Choroid plexus epithelial cell (primary cell): ENCODE measurements at regions not wholly inside any gene's neighbourhood (a gene's known extent, or its start where the extent isn't known, plus 50 kb on each side); places are given as distances from the start of the nearest gene placed in this dataset.

ENCODE experiments used
- DNase-seq: peaks from one replicate; pipeline ENCODE4 v3.0.0-alpha.2; 2010; ENCODE audit warnings: low read depth
- H3K4me3 ChIP-seq: 2 replicates; pipeline ENCODE4 v1.5.1; 2011; ENCODE audit warnings: low read depth, mild to moderate bottlenecking, control low read depth, low read length, moderate library complexity
- TF ChIP-seq, protein P1 (sequence below): conservative IDR thresholded peaks from 2 replicates; pipeline ENCODE4 v1.5.1; 2011; ENCODE audit warnings: low read depth, mild to moderate bottlenecking, control low read depth, inconsistent platforms, low read length, moderate library complexity

GRCh38 chr10:130985158-130985753 is 326.3 kb downstream of the TCERG1L start:
- TF ChIP-seq, protein P1, sequence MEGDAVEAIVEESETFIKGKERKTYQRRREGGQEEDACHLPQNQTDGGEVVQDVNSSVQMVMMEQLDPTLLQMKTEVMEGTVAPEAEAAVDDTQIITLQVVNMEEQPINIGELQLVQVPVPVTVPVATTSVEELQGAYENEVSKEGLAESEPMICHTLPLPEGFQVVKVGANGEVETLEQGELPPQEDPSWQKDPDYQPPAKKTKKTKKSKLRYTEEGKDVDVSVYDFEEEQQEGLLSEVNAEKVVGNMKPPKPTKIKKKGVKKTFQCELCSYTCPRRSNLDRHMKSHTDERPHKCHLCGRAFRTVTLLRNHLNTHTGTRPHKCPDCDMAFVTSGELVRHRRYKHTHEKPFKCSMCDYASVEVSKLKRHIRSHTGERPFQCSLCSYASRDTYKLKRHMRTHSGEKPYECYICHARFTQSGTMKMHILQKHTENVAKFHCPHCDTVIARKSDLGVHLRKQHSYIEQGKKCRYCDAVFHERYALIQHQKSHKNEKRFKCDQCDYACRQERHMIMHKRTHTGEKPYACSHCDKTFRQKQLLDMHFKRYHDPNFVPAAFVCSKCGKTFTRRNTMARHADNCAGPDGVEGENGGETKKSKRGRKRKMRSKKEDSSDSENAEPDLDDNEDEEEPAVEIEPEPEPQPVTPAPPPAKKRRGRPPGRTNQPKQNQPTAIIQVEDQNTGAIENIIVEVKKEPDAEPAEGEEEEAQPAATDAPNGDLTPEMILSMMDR = no peak
- no peak overlapping the region for H3K4me3 ChIP-seq

DNA sequence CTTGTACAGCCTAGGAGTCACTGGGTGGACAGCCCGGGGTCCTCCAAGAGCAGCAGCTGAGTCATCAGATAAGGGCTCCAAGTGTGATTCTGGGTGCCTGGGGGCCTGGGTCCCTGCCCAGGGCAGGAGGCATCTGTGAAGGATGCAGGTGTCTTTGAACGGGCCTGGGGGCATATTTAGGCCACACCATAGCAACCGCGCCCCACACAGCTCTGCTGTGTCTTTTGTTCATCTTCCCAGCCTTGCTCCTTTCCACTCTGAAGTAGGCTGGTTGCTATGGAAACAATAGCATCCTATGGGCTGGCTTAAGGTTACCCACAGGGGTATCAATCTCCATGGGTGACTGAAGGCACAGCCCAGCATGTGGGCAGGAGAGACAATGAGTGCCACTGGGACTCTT is 324.7 kb downstream of the TCERG1L start:
- TF ChIP-seq, protein P1 = no peak
- H3K4me3 ChIP-seq = no peak overlapping the region
- DNase-seq = no peak

More at GRCh38 chr10:130985158-130985753, 326.3 kb downstream of the TCERG1L start:
- no peak for DNase-seq

DNA sequence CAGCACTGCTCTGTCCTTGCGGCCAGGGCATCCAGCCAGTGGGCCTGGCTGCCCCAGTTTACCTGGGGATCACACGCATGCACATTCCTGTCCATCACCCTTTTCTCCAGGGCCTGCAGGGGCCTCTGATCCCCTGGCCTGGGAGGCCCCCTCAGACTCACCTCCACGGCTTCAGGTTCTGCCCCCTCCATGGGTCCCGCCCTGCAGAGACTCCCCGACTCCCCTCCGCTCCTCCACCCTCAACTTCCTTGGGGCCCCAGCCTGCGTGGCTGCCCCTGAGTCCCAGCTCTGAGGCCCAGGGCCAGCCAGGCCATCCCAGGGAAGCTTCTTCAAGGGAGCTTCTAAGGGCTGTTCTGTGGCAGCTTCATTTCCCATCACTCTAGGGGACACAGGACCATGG is 324.1 kb downstream of the TCERG1L start:
- TF ChIP-seq, protein P1 = no peak

DNA sequence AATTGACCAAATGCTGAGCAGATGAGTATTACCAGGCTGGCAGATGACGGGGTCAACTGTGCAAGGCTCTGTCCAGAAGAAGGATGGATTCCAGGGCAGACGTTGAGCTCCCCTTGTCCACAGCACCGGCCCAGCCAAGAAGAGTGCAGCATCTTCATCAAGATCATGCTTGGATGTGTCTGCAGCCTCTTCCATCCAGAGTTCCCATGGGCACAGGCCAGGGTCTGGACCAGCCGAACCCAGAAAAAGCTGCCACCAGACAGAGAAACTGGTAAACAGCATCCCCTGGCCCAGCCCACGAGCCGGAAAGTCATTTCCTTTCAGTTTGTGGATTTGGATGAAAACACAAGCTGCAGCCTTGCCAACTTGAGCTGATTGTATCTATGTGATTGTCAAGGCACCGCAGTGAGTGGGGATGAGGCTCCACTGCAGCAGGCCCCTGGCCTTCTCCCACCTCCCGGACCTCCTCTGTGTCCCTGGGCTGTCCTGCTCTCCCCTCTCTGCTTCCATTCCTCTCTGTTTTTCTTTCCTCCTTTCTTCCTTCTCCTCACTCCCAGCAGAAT is 321.8 kb downstream of the TCERG1L start:
- TF ChIP-seq, protein P1 = no peak
- H3K4me3 ChIP-seq = no peak overlapping the region

More for the DNA sequence above, 324.1 kb downstream of the TCERG1L start:
- H3K4me3 ChIP-seq = no peak overlapping the region
- no peak for DNase-seq

DNA sequence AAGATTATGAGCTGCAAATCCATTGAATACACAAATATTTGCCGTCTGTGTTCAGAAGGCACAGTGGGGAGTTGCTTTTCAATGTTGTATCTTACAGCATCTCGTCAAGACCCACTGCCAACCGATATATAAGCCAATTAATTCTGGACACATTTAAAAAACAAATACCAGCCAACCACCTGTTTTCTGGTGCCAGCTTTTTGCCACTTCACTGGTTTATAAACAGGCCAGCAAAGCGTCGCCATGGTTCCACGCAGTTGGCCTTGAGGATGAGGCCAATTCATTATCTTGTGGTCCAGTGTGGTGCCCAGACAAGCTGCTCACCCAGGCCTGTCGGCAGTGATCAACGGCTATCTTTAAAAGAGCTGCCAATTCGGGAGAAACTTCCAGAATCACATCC is 321.0 kb downstream of the TCERG1L start:
- TF ChIP-seq, protein P1 = no peak
- H3K4me3 ChIP-seq = no peak overlapping the region
- no peak for DNase-seq

More for the DNA sequence above, 321.8 kb downstream of the TCERG1L start:
- no peak for DNase-seq

DNA sequence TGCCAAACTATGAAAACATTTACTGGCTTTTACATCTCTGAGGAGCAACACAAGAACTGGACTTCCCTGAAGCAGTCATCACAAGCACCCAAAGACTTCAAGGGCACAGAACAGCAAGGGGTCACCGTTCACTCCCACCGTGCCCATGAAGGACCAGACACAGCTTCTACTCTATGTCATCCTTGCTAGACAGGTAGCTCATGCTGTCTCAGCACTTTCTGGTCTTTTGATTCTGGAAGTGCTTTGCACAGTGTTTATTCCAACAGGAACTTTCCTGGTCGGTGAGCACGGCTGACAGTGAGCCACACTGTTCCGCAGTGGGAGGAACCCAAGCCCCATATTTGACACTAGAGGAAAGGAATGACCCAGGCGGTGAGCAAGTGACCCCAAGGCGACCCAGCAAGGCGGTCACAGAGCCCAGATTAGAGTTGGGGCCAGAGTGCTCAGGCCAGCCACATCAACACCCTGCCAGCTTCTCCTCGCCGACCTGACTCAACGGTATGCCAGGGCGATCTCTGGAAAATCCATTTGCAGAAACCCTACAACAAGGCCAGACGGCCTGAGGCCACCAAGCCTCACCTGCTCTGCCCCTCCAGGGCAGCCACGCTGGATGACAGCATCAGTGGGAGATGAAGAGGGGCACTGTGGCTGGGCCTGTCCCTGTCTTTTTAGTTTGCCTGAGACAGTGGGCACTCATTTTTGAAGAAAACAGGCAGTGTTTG is 318.6 kb downstream of the TCERG1L start:
- no peak for DNase-seq
- H3K4me3 ChIP-seq = no peak overlapping the region
- TF ChIP-seq, protein P1 = no peak
